CD14-positive monocyte (primary cell): ENCODE measurements at regions not wholly inside any gene's neighbourhood (a gene's known extent, or its start where the extent isn't known, plus 50 kb on each side); places are given as distances from the start of the nearest gene placed in this dataset.

Experiments
- DNase-seq, 3 donors: peaks; one replicate each; pipeline ENCODE4 v3.0.0-alpha.2; 2011 to 2022
- H2AFZ ChIP-seq: 2 replicates; pipeline ENCODE4 v1.6.0; 2012; ENCODE audit warnings: mild to moderate bottlenecking, low read depth, low read length, inconsistent platforms; ENCODE audit not compliant: insufficient read depth, poor library complexity, severe bottlenecking
- H3K27ac ChIP-seq, 2 donors: 1 replicate in 1 of 2; 2 replicates in 1 of 2; pipeline ENCODE4 v1.5.1; 2012 to 2013; ENCODE audit warnings: low read length in 2 of 2, control low read depth in 1 of 2, inconsistent platforms in 1 of 2, low read depth in 1 of 2, mild to moderate bottlenecking in 1 of 2
- H3K27me3 ChIP-seq, 2 donors: one replicate each; pipeline versions ENCODE4 v1.6.0 to v1.6.1; 2011 to 2013; ENCODE audit warnings: low read length in 2 of 2; ENCODE audit not compliant: control insufficient read depth in 2 of 2, insufficient read depth in 2 of 2
- H3K36me3 ChIP-seq, 2 donors: replicated peaks in 1 of 2; 1 replicate in 1 of 2; 2 replicates in 1 of 2; pipeline versions ENCODE4 v1.5.1 to v1.6.1; 2012 to 2013; ENCODE audit warnings: low read length in 2 of 2, control low read depth in 1 of 2, inconsistent platforms in 1 of 2, mild to moderate bottlenecking in 1 of 2; ENCODE audit not compliant: insufficient read depth in 2 of 2, control insufficient read depth in 1 of 2
- H3K4me1 ChIP-seq, 2 donors: 1 replicate in 1 of 2; 2 replicates in 1 of 2; pipeline versions ENCODE4 v1.5.1 to v1.6.1; 2012 to 2013; ENCODE audit warnings: low read length in 2 of 2, control low read depth in 1 of 2, inconsistent platforms in 1 of 2, mild to moderate bottlenecking in 1 of 2, moderate library complexity in 1 of 2; ENCODE audit not compliant: insufficient read depth in 2 of 2, control insufficient read depth in 1 of 2
- H3K4me2 ChIP-seq: replicated peaks from 2 replicates; pipeline ENCODE3; 2012; ENCODE audit warnings: low read length, moderate library complexity, mild to moderate bottlenecking; ENCODE audit not compliant: poor library complexity, severe bottlenecking; ENCODE audit errors: extremely low read depth
- H3K4me3 ChIP-seq, 3 experiments: fragments of 200-600 bp in 1 of 3; sonication (generic) in 1 of 3; replicated peaks in 1 of 3; 1 replicate in 2 of 3; 2 replicates in 1 of 3; pipeline ENCODE4 v1.5.1; 2011 to 2013; ENCODE audit warnings: low read length in 3 of 3, mild to moderate bottlenecking in 3 of 3, control low read depth in 2 of 3, low read depth in 2 of 3, inconsistent platforms in 1 of 3, moderate library complexity in 1 of 3
- H3K79me2 ChIP-seq: 2 replicates; pipeline ENCODE4 v1.6.0; 2012; ENCODE audit warnings: mild to moderate bottlenecking, control low read depth, inconsistent platforms, low read length, moderate library complexity; ENCODE audit not compliant: insufficient read depth
- H3K9ac ChIP-seq: 2 replicates; pipeline ENCODE4 v1.6.0; 2017; ENCODE audit warnings: low read length, mild to moderate bottlenecking; ENCODE audit not compliant: insufficient read depth, poor library complexity, severe bottlenecking
- H3K9me3 ChIP-seq, 2 donors: replicated peaks in 1 of 2; 1 replicate in 1 of 2; 2 replicates in 1 of 2; pipeline versions ENCODE4 v1.5.1 to v1.6.1; 2012 to 2013; ENCODE audit warnings: low read length in 2 of 2, control low read depth in 1 of 2; ENCODE audit not compliant: control insufficient read depth in 1 of 2, insufficient read depth in 1 of 2
- H4K20me1 ChIP-seq: 2 replicates; pipeline ENCODE4 v1.6.0; 2012; ENCODE audit warnings: mild to moderate bottlenecking, low read length, control low read depth, moderate library complexity; ENCODE audit not compliant: insufficient read depth
- H3K27ac Mint-ChIP-seq, 7 donors: one replicate each; pipeline ENCODE4 v1.8.0; 2020; ENCODE audit warnings: mild to moderate bottlenecking in 7 of 7, mixed read lengths in 7 of 7, moderate library complexity in 6 of 7, inconsistent platforms in 2 of 7
- H3K27me3 Mint-ChIP-seq, 3 donors: one replicate each; pipeline ENCODE4 v1.8.0; 2021 to 2022; ENCODE audit warnings: low read depth in 3 of 3, mild to moderate bottlenecking in 3 of 3, mixed read lengths in 3 of 3, moderate library complexity in 3 of 3, inconsistent platforms in 1 of 3
- H3K36me3 Mint-ChIP-seq, 2 donors: one replicate each; pipeline ENCODE4 v1.8.0; 2020; ENCODE audit warnings: mixed read lengths in 2 of 2, inconsistent platforms in 1 of 2, mild to moderate bottlenecking in 1 of 2
- H3K4me1 Mint-ChIP-seq: one replicate; pipeline ENCODE4 v1.8.0; 2020; ENCODE audit warnings: mild to moderate bottlenecking, mixed read lengths
- H3K4me3 Mint-ChIP-seq, 2 donors: one replicate each; pipeline ENCODE4 v1.8.0; 2020; ENCODE audit warnings: mild to moderate bottlenecking in 2 of 2, mixed read lengths in 2 of 2, moderate library complexity in 1 of 2
- H3K9me3 Mint-ChIP-seq, 7 donors: one replicate each; pipeline ENCODE4 v1.8.0; 2020 to 2022; ENCODE audit warnings: mixed read lengths in 7 of 7, mild to moderate bottlenecking in 6 of 7, moderate library complexity in 6 of 7, inconsistent platforms in 2 of 7
- CTCF ChIP-seq: fragments of 200-600 bp; IDR thresholded peaks from one replicate; pipeline ENCODE4 v1.8.0; 2022; ENCODE audit warnings: antibody characterized with exemption, mild to moderate bottlenecking
- WGBS: methylation state at CpG from one replicate; pipeline ENCODE4 v1.1.5; 2013; ENCODE audit warnings: missing lambda C conversion rate; ENCODE audit not compliant: insufficient coverage; 5-methylcytosine and 5-hydroxymethylcytosine counted together
- intact Hi-C, 2 donors: fragments of 100-400 bp; cut with micrococcal nuclease; formaldehyde crosslinking; loops; one replicate each; pipeline versions ENCODE4 v1.15.0 to v1.15.1; 2023

GRCh38 chr12:65595016-65595560, 229.2 kb upstream of the HMGA2 start:
- Histone ChIP-seq H3K79me2 (no peaks in the 10 kb centered on the region), H4K20me1 (no peaks in the 10 kb centered on the region), H3K36me3 (no peaks in the 10 kb centered on the region), H3K4me3 (no peak overlapping the region), H3K4me1 (no peaks in the 10 kb centered on the region), H2AFZ (no peak overlapping the region), H3K4me2 (no peak overlapping the region), H3K9ac (no peak overlapping the region), H3K27me3 (no peaks in the 10 kb centered on the region), H3K27ac (no peak overlapping the region), H3K9me3 (no peaks in the 10 kb centered on the region)
- intact Hi-C loops, result no loop called here
- no peak for TF ChIP-seq CTCF
- Mint-ChIP-seq H3K27me3 (peaks cover 3 to 9% (median 5%) of the 10 kb centered on the region in 3 donors), H3K4me3 (no peak overlapping the region), H3K9me3 (no peaks in the 10 kb centered on the region), H3K36me3 (no peaks in the 10 kb centered on the region), H3K27ac (no peak overlapping the region), H3K4me1 (no peaks in the 10 kb centered on the region)
- WGBS, result 100% methylated on average over 1 of the region's 8 CpGs
- no peak for DNase-seq

- no peaks in the 10 kb centered on the region for H4K20me1 ChIP-seq
- no peaks in the 10 kb centered on the region for H3K36me3 ChIP-seq
- Mint-ChIP-seq H3K4me3 (no peak overlapping the region), H3K4me1 (no peaks in the 10 kb centered on the region), H3K27me3 (peaks cover 4 to 7% (median 6%) of the 10 kb centered on the region in 3 donors), H3K36me3 (no peaks in the 10 kb centered on the region), H3K27ac (no peak overlapping the region), H3K9me3 (no peaks in the 10 kb centered on the region)
- TF ChIP-seq CTCF, result no peak
- H3K4me1 ChIP-seq, result no peaks in the 10 kb centered on the region
- no peak overlapping the region for H3K4me3 ChIP-seq
- no peak overlapping the region for H3K4me2 ChIP-seq
- no peaks in the 10 kb centered on the region for H3K79me2 ChIP-seq
- WGBS, result 86% methylated on average over 1 of the region's 3 CpGs
- intact Hi-C loops, result no loop called here
- H2AFZ ChIP-seq, result no peak overlapping the region
- H3K27ac ChIP-seq, result no peak overlapping the region
- no peak overlapping the region for H3K9ac ChIP-seq
- DNase-seq, result no peak
- no peaks in the 10 kb centered on the region for H3K9me3 ChIP-seq
- H3K27me3 ChIP-seq, result peaks cover 0 to 3% of the 10 kb centered on the region in 2 donors
These were observed 227.7 kb upstream of the HMGA2 start for GRCh38 chr12:65596514-65597091.
